GM13976 (cell line): ENCODE measurements at regions not wholly inside any gene's neighbourhood (a gene's known extent, or its start where the extent isn't known, plus 50 kb on each side); places are given as distances from the start of the nearest gene placed in this dataset.

Source experiments
- DNase-seq: peaks from one replicate; pipeline ENCODE4 v3.0.0; 2012; ENCODE audit warnings: low spot score
- in situ Hi-C: fragments of 300-500 bp; cut with MboI; formaldehyde crosslinking; loops from one replicate; pipeline ENCODE4 v1.12.0; 2022; ENCODE audit warnings: low sequenced_read_pairs, mixed read lengths, inconsistent platforms; ENCODE audit not compliant: unreplicated experiment
- TF ChIP-seq, protein P1 (sequence below): IDR thresholded peaks from 2 replicates; pipeline ENCODE4 v1.5.1; 2012; ENCODE audit warnings: borderline replicate concordance, mild to moderate bottlenecking; ENCODE audit not compliant: insufficient read depth; ENCODE audit errors: extremely low read depth, missing control alignments, control extremely low read depth

DNA sequence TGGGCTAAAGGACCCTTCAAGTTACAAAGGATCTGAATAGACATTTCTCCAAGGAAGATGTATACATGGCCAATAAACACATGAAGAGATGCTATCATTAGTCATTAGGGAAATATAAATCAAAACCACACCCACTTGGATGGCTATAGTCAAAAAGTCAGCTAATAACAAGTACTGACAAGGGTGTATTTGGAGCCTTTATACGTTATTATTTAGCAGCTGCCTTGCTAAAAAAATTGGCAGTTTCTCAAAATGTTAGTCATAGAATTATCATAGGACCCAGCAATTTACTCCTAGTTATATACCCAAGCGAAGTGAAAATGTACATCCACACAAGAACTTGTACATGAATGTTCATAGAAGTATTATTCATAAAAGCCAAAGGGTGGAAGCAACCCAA, 112.7 kb upstream of the DUSP21 start:
- in situ Hi-C loops: no loop called here
- DNase-seq: no peak
- TF ChIP-seq, protein P1, sequence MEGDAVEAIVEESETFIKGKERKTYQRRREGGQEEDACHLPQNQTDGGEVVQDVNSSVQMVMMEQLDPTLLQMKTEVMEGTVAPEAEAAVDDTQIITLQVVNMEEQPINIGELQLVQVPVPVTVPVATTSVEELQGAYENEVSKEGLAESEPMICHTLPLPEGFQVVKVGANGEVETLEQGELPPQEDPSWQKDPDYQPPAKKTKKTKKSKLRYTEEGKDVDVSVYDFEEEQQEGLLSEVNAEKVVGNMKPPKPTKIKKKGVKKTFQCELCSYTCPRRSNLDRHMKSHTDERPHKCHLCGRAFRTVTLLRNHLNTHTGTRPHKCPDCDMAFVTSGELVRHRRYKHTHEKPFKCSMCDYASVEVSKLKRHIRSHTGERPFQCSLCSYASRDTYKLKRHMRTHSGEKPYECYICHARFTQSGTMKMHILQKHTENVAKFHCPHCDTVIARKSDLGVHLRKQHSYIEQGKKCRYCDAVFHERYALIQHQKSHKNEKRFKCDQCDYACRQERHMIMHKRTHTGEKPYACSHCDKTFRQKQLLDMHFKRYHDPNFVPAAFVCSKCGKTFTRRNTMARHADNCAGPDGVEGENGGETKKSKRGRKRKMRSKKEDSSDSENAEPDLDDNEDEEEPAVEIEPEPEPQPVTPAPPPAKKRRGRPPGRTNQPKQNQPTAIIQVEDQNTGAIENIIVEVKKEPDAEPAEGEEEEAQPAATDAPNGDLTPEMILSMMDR: no peak

DNA sequence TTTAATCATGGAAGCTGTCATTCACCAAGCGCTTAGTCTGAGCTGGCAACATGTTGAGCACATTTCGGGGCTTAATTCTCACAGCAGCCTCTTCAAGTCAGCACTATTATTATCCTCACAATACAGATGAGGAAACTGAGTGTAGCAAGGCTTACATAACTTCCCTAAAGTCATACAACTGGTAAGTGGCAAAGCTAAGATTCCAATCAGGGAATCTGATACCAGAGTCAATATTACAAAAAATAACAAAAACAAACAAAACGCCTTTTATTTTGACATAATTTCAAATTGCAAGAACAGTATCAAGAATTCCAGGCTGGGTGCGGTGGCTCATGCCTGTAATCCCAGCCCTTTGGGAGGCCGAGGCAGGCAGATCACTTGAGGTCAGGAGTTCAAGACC, 120.4 kb upstream of the DUSP21 start:
- TF ChIP-seq, protein P1: no peak
- in situ Hi-C loops: no loop called here
- DNase-seq: no peak

DNA sequence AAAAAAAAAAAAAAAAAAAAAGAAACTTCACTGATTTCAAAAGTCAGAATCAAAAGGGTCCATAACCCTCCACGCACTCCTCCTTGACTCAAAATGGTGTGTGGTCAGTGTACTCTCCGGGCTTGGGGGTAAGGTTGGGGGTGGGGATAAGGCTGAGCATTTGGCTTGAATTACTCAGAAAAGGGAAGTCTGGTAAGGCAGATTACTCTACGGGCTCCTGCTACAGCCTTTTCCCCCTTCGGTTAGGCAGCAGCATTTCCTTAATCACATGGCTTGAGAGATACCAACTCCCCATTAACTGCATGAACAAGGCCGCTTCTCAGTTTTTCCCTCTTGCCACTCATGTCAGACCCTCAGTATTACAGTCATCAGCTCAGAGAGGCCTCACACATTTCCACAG, 135.4 kb upstream of the DUSP21 start:
- in situ Hi-C loops: no loop called here
- DNase-seq: no peak

DNA sequence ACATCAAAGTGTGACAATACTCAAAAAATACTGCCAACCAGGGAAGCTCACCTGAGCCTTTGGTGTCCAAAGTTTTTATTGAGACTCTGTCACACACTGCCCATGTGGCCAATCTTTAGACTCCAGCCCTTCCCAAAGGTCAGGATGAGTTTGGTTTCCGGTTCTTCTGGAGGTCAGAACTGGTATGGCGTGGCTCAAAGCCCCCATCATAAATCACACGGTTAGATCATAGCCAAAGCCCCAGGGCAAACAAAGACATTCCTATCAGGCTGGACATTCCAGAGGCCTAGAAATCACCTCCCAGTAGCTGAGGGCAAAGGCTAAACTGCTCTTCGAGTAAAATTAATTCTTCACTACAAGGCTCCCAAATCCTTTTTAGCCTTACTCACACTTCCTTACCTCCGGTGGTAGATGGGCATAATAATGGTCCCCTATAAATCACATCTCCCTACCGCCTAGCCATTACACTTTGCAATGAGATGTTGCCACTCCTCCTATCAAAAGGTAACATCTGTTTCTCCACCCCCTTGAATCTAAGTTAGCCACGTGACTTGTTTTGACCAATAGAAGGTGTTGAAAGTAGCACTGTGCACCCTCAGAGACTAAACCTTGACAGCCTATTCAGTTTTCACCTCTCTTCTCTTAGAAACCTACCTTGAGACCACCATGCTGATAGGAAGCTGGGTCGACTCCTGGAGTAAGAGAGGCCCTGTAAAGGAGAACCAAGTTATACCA, 137.8 kb upstream of the DUSP21 start:
- TF ChIP-seq, protein P1: no peak
- DNase-seq: no peak
- in situ Hi-C loops: no loop called here

More for the DNA sequence above, 135.4 kb upstream of the DUSP21 start:
- TF ChIP-seq, protein P1: no peak

DNA sequence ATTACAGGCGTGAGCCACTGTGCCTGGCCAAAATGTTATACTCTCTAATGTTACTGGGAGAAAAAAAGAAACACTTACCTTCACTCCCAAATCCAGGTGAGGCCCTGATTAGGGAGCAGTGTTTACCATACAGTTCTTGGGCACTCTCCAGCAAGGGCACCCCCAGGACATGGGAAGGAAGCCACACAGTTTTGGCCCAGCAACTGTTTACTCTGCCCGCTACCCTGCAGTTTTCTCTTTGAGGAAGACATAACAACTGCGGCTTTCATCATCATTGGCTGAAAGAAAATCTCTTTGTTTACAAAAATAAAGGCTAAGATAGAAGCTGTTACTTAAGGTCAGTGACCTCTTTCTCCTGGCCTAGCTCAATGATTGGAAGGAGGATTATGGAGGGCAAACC, 145.5 kb upstream of the DUSP21 start:
- DNase-seq: no peak
- TF ChIP-seq, protein P1: no peak
- in situ Hi-C loops: no loop called here

DNA sequence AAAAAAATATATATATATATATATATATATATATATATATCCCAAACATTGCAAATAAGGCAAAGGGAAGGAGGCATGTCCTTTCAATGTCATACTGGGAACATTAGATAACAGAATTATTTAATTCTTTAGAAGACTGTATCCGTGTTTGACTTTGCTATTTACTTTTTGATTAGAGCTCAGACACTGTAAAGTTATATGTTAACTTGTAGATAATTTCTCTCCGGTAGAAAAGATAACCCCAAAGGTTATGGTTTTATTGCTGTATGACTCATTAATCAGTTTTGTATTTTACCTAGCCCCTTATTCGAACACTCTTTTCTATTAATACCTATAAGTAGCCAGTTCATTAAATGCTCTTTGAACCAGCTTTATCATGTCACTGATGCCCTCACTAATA, 150.6 kb upstream of the DUSP21 start:
- in situ Hi-C loops: no loop called here
- TF ChIP-seq, protein P1: no peak
- DNase-seq: no peak
